CD4-positive, alpha-beta T cell (primary cell): ENCODE measurements at regions not wholly inside any gene's neighbourhood (a gene's known extent, or its start where the extent isn't known, plus 50 kb on each side); places are given as distances from the start of the nearest gene placed in this dataset.

Source experiments
- ATAC-seq: fragments of 200-7000 bp; cut with Tn5 transposase; one replicate; pipeline ENCODE4 v1.10.0; 2022; ENCODE audit warnings: mild to moderate bottlenecking; ENCODE audit not compliant: poor library complexity
- CTCF ChIA-PET: fragments of 350-600 bp; sonication (Branson Sonifier 250); formaldehyde crosslinking; loops from one replicate; lab custom pipeline; 2021; ENCODE audit warnings: antibody characterized with exemption, inconsistent platforms; lab: Charles Lee
- POLR2A ChIA-PET: fragments of 350-600 bp; sonication (Branson Sonifier 250); formaldehyde crosslinking; loops from one replicate; lab custom pipeline; 2021; ENCODE audit warnings: antibody characterized with exemption, inconsistent platforms; lab: Charles Lee
- DNase-seq, 14 experiments: peaks; one replicate each; pipeline ENCODE4 v3.0.0-alpha.2; 2013 to 2020; ENCODE audit warnings: mixed read lengths in 2 of 14
- H3K27ac ChIP-seq, 2 donors: one replicate each; pipeline versions ENCODE4 v1.5.1 to v1.7.0; 2013; ENCODE audit warnings: low read length in 2 of 2, low read depth in 1 of 2, mild to moderate bottlenecking in 1 of 2
- H3K27me3 ChIP-seq, 2 experiments: 1 replicate in 1 of 2; 2 replicates in 1 of 2; pipeline versions ENCODE4 v1.6.1 to v1.7.0; 2013; ENCODE audit warnings: low read length in 2 of 2, control low read depth in 1 of 2, mild to moderate bottlenecking in 1 of 2, moderate library complexity in 1 of 2; ENCODE audit not compliant: insufficient read depth in 2 of 2, control insufficient read depth in 1 of 2
- H3K36me3 ChIP-seq: one replicate; pipeline ENCODE4 v1.6.1; 2013; ENCODE audit warnings: low read length, control low read depth; ENCODE audit not compliant: insufficient read depth
- H3K4me1 ChIP-seq: one replicate; pipeline ENCODE4 v1.6.1; 2013; ENCODE audit warnings: low read length, control low read depth; ENCODE audit not compliant: insufficient read depth
- H3K4me3 ChIP-seq: one replicate; pipeline ENCODE4 v1.5.1; 2013; ENCODE audit warnings: mild to moderate bottlenecking, low read length, moderate library complexity
- H3K9me3 ChIP-seq, 2 experiments: 1 replicate in 1 of 2; 2 replicates in 1 of 2; pipeline versions ENCODE4 v1.6.1 to v1.7.0; 2013; ENCODE audit warnings: low read length in 2 of 2, mild to moderate bottlenecking in 2 of 2, control low read depth in 1 of 2, moderate library complexity in 1 of 2; ENCODE audit not compliant: control insufficient read depth in 1 of 2, insufficient read depth in 1 of 2
- H3K27ac Mint-ChIP-seq: one replicate; pipeline ENCODE4 v1.8.0; 2020; ENCODE audit warnings: mixed read lengths
- H3K27me3 Mint-ChIP-seq: one replicate; pipeline ENCODE4 v1.8.0; 2021; ENCODE audit warnings: mixed read lengths
- H3K36me3 Mint-ChIP-seq: one replicate; pipeline ENCODE4 v1.8.0; 2021; ENCODE audit warnings: low read depth, mixed read lengths
- H3K4me1 Mint-ChIP-seq: one replicate; pipeline ENCODE4 v1.8.0; 2021; ENCODE audit warnings: low read depth, mixed read lengths
- H3K4me3 Mint-ChIP-seq: one replicate; pipeline ENCODE4 v1.8.0; 2020; ENCODE audit warnings: mild to moderate bottlenecking, mixed read lengths
- H3K9me3 Mint-ChIP-seq: one replicate; pipeline ENCODE4 v1.8.0; 2020; ENCODE audit warnings: mixed read lengths
- CTCF ChIP-seq: fragments of 200-600 bp; IDR thresholded peaks from one replicate; pipeline ENCODE4 v1.8.0; 2022; ENCODE audit warnings: antibody characterized with exemption, mild to moderate bottlenecking
- intact Hi-C, 2 experiments: fragments of 100-400 bp; cut with DNase I in 1 of 2; cut with micrococcal nuclease in 1 of 2; formaldehyde crosslinking; loops; one replicate each; pipeline versions ENCODE4 v1.15.1 to v1.9.0; 2023 to 2025; cut with DNase I, micrococcal nuclease

DNA sequence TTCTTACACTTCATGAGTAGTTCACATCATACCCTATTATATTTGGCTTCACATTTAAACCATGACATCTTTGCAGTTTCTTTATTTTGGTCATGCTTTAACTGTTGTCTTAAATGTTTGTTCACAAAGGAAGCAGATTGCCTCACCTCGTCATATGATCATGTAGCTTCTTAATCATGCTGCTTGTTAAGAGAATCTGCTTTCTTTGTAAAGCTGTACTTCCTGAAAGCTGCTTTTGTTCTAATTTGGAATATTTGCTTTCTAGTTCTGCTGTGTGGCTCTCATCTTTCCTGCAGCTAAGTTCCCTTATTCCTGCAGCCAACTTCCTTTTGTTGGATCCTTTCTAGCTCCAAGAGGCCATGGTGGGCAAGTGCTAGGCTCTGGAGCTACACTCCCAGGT, 62.9 kb upstream of the SIM2 start:
- H3K4me1 Mint-ChIP-seq, result peaks cover 11% of the 10 kb centered on the region
- TF ChIP-seq CTCF, result no peak
- intact Hi-C loops, result no loop called here
- Histone ChIP-seq H3K27ac (no peak overlapping the region), H3K4me3 (no peak overlapping the region), H3K36me3 (no peaks in the 10 kb centered on the region), H3K27me3 (no peaks in the 10 kb centered on the region), H3K4me1 (no peaks in the 10 kb centered on the region), H3K9me3 (peaks cover 9 to 13% of the 10 kb centered on the region in 2 experiments)
- ATAC-seq (no peak), DNase-seq (no peak)
- peaks cover 5% of the 10 kb centered on the region for H3K27me3 Mint-ChIP-seq
- no peak overlapping the region for H3K4me3 Mint-ChIP-seq
- ChIA-PET CTCF (no interaction called here), POLR2A (no interaction called here)
- H3K9me3 Mint-ChIP-seq, result peaks cover 16% of the 10 kb centered on the region
- H3K36me3 Mint-ChIP-seq, result no peaks in the 10 kb centered on the region
- H3K27ac Mint-ChIP-seq, result no peak overlapping the region

- Histone ChIP-seq H3K4me1 (no peaks in the 10 kb centered on the region), H3K36me3 (no peaks in the 10 kb centered on the region), H3K27ac (no peak overlapping the region), H3K4me3 (no peak overlapping the region), H3K9me3 (peaks cover 9 to 13% of the 10 kb centered on the region in 2 experiments), H3K27me3 (no peaks in the 10 kb centered on the region)
- CTCF ChIA-PET, result no interaction called here
- Mint-ChIP-seq H3K27ac (no peak overlapping the region), H3K4me1 (peaks cover 11% of the 10 kb centered on the region), H3K4me3 (no peak overlapping the region), H3K36me3 (no peaks in the 10 kb centered on the region), H3K9me3 (peaks cover 16% of the 10 kb centered on the region), H3K27me3 (peaks cover 5% of the 10 kb centered on the region)
- no peak for DNase-seq
- intact Hi-C loops, result no loop called here
- TF ChIP-seq CTCF, result no peak
- POLR2A ChIA-PET, result no interaction called here
- no peak for ATAC-seq
These were observed 62.5 kb upstream of the SIM2 start for GRCh38 chr21:36636439-36636838.

GRCh38 chr21:36639769-36640168, 59.1 kb upstream of the SIM2 start:
- Mint-ChIP-seq H3K4me3 (no peak overlapping the region), H3K36me3 (no peaks in the 10 kb centered on the region), H3K27ac (no peak overlapping the region), H3K9me3 (peaks cover 16% of the 10 kb centered on the region), H3K4me1 (peaks cover 11% of the 10 kb centered on the region), H3K27me3 (peaks cover 5% of the 10 kb centered on the region)
- CTCF ChIA-PET, result interaction anchor here (1.5 kb wide), 1 partner anchor 9 kb away, joined by 4 read pairs; no protein-coding TSS in a partner anchor
- no peak overlapping the region for H3K27ac ChIP-seq
- no peaks in the 10 kb centered on the region for H3K36me3 ChIP-seq
- DNase-seq (no peak), ATAC-seq (no peak)
- intact Hi-C loops, result no loop called here
- H3K4me1 ChIP-seq, result no peaks in the 10 kb centered on the region
- no peak for TF ChIP-seq CTCF
- H3K9me3 ChIP-seq, result peaks cover 9 to 13% of the 10 kb centered on the region in 2 experiments
- no peak overlapping the region for H3K4me3 ChIP-seq
- POLR2A ChIA-PET, result no interaction called here
- no peaks in the 10 kb centered on the region for H3K27me3 ChIP-seq
